ENCODE measurements at regions not wholly inside any gene's neighbourhood (a gene's known extent, or its start where the extent isn't known, plus 50 kb on each side); places are given as distances from the start of the nearest gene placed in this dataset.

DNA sequence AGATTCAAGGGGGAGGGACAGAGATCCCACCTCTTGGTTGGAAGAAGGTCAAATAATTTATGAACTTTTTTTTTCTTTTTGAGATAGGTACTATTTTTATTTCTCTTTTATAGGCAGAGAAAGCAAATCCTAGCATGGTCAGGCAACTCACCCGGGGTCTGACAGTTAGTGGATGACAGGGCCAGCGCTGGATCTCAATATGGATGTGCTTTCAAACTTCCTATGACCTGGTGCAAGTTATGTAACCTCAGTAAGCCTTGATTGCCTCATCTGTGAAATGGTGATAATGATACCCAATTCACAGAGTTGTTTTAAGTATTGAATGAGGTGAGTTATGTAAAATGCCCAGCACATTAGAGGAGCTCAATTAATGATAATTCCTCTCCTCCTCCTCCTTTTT, 86.8 kb upstream of the MEF2A start:
- no peak for DNase-seq
- no peaks in the 10 kb centered on the region for H3K36me3 ChIP-seq (ENCODE audit: control insufficient read depth in 2 of 3, insufficient read depth in 3 of 3, low read length in 3 of 3)
- H3K4me3 ChIP-seq (ENCODE audit: low read length in 3 of 3) = no peak overlapping the region
- H3K4me1 ChIP-seq (ENCODE audit: control insufficient read depth in 2 of 3, insufficient read depth in 2 of 3, low read depth in 1 of 3, low read length in 3 of 3) = peaks cover 0 to 20% (median 18%) of the 10 kb centered on the region in 3 donors
- TF ChIP-seq, protein P1, sequence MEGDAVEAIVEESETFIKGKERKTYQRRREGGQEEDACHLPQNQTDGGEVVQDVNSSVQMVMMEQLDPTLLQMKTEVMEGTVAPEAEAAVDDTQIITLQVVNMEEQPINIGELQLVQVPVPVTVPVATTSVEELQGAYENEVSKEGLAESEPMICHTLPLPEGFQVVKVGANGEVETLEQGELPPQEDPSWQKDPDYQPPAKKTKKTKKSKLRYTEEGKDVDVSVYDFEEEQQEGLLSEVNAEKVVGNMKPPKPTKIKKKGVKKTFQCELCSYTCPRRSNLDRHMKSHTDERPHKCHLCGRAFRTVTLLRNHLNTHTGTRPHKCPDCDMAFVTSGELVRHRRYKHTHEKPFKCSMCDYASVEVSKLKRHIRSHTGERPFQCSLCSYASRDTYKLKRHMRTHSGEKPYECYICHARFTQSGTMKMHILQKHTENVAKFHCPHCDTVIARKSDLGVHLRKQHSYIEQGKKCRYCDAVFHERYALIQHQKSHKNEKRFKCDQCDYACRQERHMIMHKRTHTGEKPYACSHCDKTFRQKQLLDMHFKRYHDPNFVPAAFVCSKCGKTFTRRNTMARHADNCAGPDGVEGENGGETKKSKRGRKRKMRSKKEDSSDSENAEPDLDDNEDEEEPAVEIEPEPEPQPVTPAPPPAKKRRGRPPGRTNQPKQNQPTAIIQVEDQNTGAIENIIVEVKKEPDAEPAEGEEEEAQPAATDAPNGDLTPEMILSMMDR (IDR thresholded peaks at IDR 0.05; ENCODE audit: borderline replicate concordance, extremely low read depth, insufficient read depth) = no peak
- no peaks in the 10 kb centered on the region for H3K9me3 ChIP-seq (ENCODE audit: control insufficient read depth in 2 of 3, insufficient read depth in 1 of 3, low read length in 3 of 3)
- no peaks in the 10 kb centered on the region for H3K27me3 ChIP-seq (ENCODE audit: control insufficient read depth, insufficient read depth, low read length)
- intact Hi-C loops (cut with DNase I) = no loop called here
- no peak overlapping the region for H3K27ac ChIP-seq (ENCODE audit: low read depth in 2 of 2, low read length in 2 of 2)
- no peak for FAIRE-seq
- H3K9ac ChIP-seq (ENCODE audit: low read length in 3 of 3) = no peak overlapping the region

DNA sequence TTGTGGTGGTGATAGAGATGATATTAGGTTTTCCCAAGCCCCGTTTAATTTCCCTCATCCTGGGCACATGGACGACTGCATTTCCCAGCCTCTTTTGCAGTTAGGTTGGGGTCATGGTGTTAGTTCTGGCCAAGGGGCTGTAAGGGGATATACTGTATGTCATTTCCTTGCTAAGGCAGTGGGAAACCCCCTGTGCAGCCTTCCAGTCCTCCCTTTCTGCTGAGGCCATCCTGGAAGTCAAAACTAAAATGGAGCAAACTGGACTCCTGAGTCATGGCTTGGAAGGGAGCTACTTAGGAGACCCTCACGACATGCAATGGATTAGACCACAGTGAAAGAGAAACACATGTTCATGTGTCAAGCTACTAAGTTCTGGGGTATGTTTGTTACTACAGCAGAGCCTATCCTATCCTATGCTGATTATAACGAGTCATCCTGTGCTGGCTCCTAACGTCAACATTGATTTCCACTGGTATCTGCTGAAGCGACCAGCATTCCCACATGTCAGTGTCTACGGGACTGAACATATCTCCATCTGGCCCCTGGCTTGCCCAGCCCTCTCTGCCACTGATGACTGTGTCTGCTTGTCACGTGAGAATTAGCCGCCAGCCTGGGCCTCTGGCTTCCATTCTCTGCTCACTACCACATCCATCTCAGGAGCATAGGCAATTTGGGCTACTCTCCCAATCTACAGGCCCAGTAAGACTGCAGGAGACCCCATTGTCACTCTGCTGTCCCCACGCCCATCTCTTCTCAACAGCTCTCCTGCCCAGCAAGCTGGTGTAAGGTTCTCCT, 85.6 kb upstream of the MEF2A start:
- intact Hi-C loops (cut with DNase I) = no loop called here
- H3K4me3 ChIP-seq (ENCODE audit: low read length in 3 of 3) = no peak overlapping the region
- DNase-seq = no peak
- no peaks in the 10 kb centered on the region for H3K9me3 ChIP-seq (ENCODE audit: control insufficient read depth in 2 of 3, insufficient read depth in 1 of 3, low read length in 3 of 3)
- TF ChIP-seq, protein P1 (IDR thresholded peaks at IDR 0.05; ENCODE audit: borderline replicate concordance, extremely low read depth, insufficient read depth) = no peak
- H3K27ac ChIP-seq (ENCODE audit: low read depth in 2 of 2, low read length in 2 of 2) = no peak overlapping the region
- no peak overlapping the region for H3K9ac ChIP-seq (ENCODE audit: low read length in 3 of 3)
- no peaks in the 10 kb centered on the region for H3K36me3 ChIP-seq (ENCODE audit: control insufficient read depth in 2 of 3, insufficient read depth in 3 of 3, low read length in 3 of 3)
- H3K4me1 ChIP-seq (ENCODE audit: control insufficient read depth in 2 of 3, insufficient read depth in 2 of 3, low read depth in 1 of 3, low read length in 3 of 3) = peaks cover 0 to 20% (median 15%) of the 10 kb centered on the region in 3 donors
- no peak for FAIRE-seq
- no peaks in the 10 kb centered on the region for H3K27me3 ChIP-seq (ENCODE audit: control insufficient read depth, insufficient read depth, low read length)

DNA sequence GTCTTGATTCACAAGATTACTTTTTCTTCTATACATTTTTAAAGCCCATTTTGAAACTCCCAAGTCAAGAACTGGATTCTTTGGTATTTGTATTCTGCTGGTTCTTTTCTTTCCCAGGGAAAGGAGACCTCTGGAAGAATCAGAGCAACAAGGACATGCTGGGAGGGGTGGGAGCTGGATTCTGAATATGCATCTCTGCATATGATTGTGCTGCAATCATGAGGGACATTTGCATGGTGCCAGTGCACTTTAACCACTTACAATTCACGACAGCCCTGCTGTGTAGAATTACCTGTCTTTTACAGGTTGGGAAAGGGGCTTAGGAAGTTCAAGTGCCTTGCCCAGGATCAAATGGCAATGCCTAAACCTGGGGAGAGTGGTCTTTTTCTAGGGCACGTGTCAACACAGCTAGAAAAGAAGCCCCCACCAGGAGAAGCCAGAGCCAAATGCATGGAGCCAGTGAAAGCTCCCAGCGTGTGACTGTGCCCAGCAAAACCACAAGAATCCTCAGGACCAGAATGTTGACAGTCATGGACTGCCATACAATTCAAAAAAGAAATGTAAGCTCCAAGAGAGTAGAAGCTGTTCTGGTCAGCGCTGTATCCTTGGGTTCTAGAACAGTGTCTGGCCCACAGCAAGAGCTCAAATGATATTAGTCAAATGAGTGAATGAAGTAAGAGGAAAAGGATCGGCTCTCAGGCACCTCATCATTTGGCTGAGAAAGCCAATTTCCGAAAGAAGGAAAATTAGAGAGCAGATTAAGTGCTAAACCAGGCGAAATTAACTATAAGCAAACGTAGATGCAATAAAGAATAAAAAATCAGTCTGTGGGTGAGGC, 84.5 kb upstream of the MEF2A start:
- H3K27ac ChIP-seq (ENCODE audit: low read depth in 2 of 2, low read length in 2 of 2) = no peak overlapping the region
- intact Hi-C loops (cut with DNase I) = no loop called here
- no peaks in the 10 kb centered on the region for H3K9me3 ChIP-seq (ENCODE audit: control insufficient read depth in 2 of 3, insufficient read depth in 1 of 3, low read length in 3 of 3)
- H3K4me3 ChIP-seq (ENCODE audit: low read length in 3 of 3) = no peak overlapping the region
- FAIRE-seq (no peak), DNase-seq (no peak)
- TF ChIP-seq, protein P1 (IDR thresholded peaks at IDR 0.05; ENCODE audit: borderline replicate concordance, extremely low read depth, insufficient read depth) = no peak
- no peak overlapping the region for H3K9ac ChIP-seq (ENCODE audit: low read length in 3 of 3)
- no peaks in the 10 kb centered on the region for H3K36me3 ChIP-seq (ENCODE audit: control insufficient read depth in 2 of 3, insufficient read depth in 3 of 3, low read length in 3 of 3)
- H3K27me3 ChIP-seq (ENCODE audit: control insufficient read depth, insufficient read depth, low read length) = no peaks in the 10 kb centered on the region
- H3K4me1 ChIP-seq (ENCODE audit: control insufficient read depth in 2 of 3, insufficient read depth in 2 of 3, low read depth in 1 of 3, low read length in 3 of 3) = peaks cover 0 to 20% (median 9%) of the 10 kb centered on the region in 3 donors
